Neural cell (in vitro differentiated cells): ENCODE measurements at regions not wholly inside any gene's neighbourhood (a gene's known extent, or its start where the extent isn't known, plus 50 kb on each side); places are given as distances from the start of the nearest gene placed in this dataset.

Source experiments
- H2AFZ ChIP-seq: fragments of 200-600, 300-800 bp; sonication (generic), shearing (Covaris generic); 2 replicates; pipeline ENCODE4 v1.6.0; 2014; ENCODE audit warnings: low read depth, mild to moderate bottlenecking, antibody characterized with exemption, low read length, moderate library complexity
- H3F3A ChIP-seq: fragments of 200-600 bp; shearing (Covaris generic); 2 replicates; pipeline ENCODE4 v1.6.1; 2016; ENCODE audit warnings: mild to moderate bottlenecking, moderate library complexity, mixed read lengths, antibody characterized with exemption, low read length; ENCODE audit not compliant: insufficient read depth, poor library complexity, severe bottlenecking
- H3K27ac ChIP-seq: fragments of 200-600, 300-800 bp; sonication (generic), shearing (Covaris generic); 2 replicates; pipeline ENCODE4 v1.5.1; 2014; ENCODE audit warnings: mild to moderate bottlenecking, low read length, moderate library complexity
- H3K27me3 ChIP-seq: fragments of 300-800, 200-600 bp; sonication (generic), shearing (Covaris generic); 2 replicates; pipeline ENCODE4 v1.6.0; 2014; ENCODE audit warnings: mild to moderate bottlenecking, low read depth, low read length, moderate library complexity; ENCODE audit not compliant: insufficient read depth
- H3K36me3 ChIP-seq: fragments of 300-800, 200-600 bp; sonication (generic), shearing (Covaris generic); 2 replicates; pipeline ENCODE4 v1.5.1; 2014; ENCODE audit warnings: mild to moderate bottlenecking, antibody characterized with exemption, low read length, moderate library complexity; ENCODE audit not compliant: insufficient read depth
- H3K4me2 ChIP-seq: fragments of 300-800, 200-600 bp; sonication (generic), shearing (Covaris generic); 2 replicates; pipeline ENCODE4 v1.6.0; 2014; ENCODE audit warnings: mild to moderate bottlenecking, low read length
- H3K4me3 ChIP-seq: fragments of 300-800, 200-600 bp; sonication (generic), shearing (Covaris generic); 2 replicates; pipeline ENCODE4 v1.5.1; 2014; ENCODE audit warnings: mild to moderate bottlenecking, low read length, moderate library complexity
- H3K79me2 ChIP-seq: fragments of 200-600 bp; shearing (Covaris generic); replicated peaks from 2 replicates; pipeline ENCODE4 v1.6.0; 2014; ENCODE audit warnings: mild to moderate bottlenecking, low read length, moderate library complexity; ENCODE audit not compliant: insufficient read depth
- H3K9ac ChIP-seq: fragments of 300-800, 200-600 bp; sonication (generic), shearing (Covaris generic); 2 replicates; pipeline ENCODE4 v1.6.1; 2016; ENCODE audit warnings: mild to moderate bottlenecking, low read length, mixed read lengths
- H3K9me2 ChIP-seq: fragments of 200-600 bp; shearing (Covaris generic); 2 replicates; pipeline ENCODE4 v1.6.1; 2016; ENCODE audit warnings: mild to moderate bottlenecking, low read length, mixed read lengths; ENCODE audit not compliant: insufficient read depth
- H3K9me3 ChIP-seq: fragments of 200-600, 300-800 bp; sonication (generic), shearing (Covaris generic); 2 replicates; pipeline ENCODE4 v1.6.1; 2016; ENCODE audit warnings: mild to moderate bottlenecking, mixed run types, low read length, moderate library complexity, mixed read lengths
- H4K20me1 ChIP-seq: fragments of 200-600 bp; shearing (Covaris generic); 2 replicates; pipeline ENCODE4 v1.6.1; 2016; ENCODE audit warnings: mild to moderate bottlenecking, mixed run types; ENCODE audit not compliant: insufficient read depth
- CTCF ChIP-seq: fragments of 450-650 bp; IDR thresholded peaks from 2 replicates; pipeline ENCODE4 v1.5.1; 2014; ENCODE audit warnings: antibody characterized with exemption, mild to moderate bottlenecking, moderate library complexity; ENCODE audit not compliant: poor library complexity, severe bottlenecking
- EP300 ChIP-seq: fragments of 450-650 bp; conservative IDR thresholded peaks from 2 replicates; pipeline ENCODE4 v1.6.1; 2014; ENCODE audit warnings: antibody characterized with exemption, mild to moderate bottlenecking, moderate library complexity; ENCODE audit not compliant: poor library complexity, severe bottlenecking
- EZH2 ChIP-seq: fragments of 200-600, 300-800 bp; shearing (Covaris generic), sonication (generic); IDR thresholded peaks from 2 replicates; pipeline ENCODE4 v1.6.1; 2014; ENCODE audit warnings: antibody characterized with exemption, low read length, borderline replicate concordance, mild to moderate bottlenecking; ENCODE audit not compliant: insufficient read depth, poor library complexity, severe bottlenecking
- MXI1 ChIP-seq: fragments of 450-650 bp; conservative IDR thresholded peaks from 2 replicates; pipeline ENCODE4 v1.6.1; 2014; ENCODE audit warnings: antibody characterized with exemption, mild to moderate bottlenecking; ENCODE audit not compliant: poor library complexity, severe bottlenecking
- POLR2AphosphoS5 ChIP-seq: IDR thresholded peaks from 2 replicates; pipeline ENCODE4 v1.6.1; 2012
- RAD21 ChIP-seq: fragments of 450-650 bp; conservative IDR thresholded peaks from 2 replicates; pipeline ENCODE4 v1.6.1; 2014; ENCODE audit warnings: antibody characterized with exemption, mild to moderate bottlenecking, moderate library complexity
- REST ChIP-seq: IDR thresholded peaks from 2 replicates; pipeline ENCODE4 v1.6.1; 2012; ENCODE audit warnings: borderline replicate concordance
- SMC3 ChIP-seq: fragments of 450-650 bp; conservative IDR thresholded peaks from 2 replicates; pipeline ENCODE4 v1.6.1; 2014; ENCODE audit warnings: antibody characterized with exemption, mild to moderate bottlenecking, moderate library complexity; ENCODE audit not compliant: poor library complexity
- TAF1 ChIP-seq: IDR thresholded peaks from 2 replicates; pipeline ENCODE4 v1.6.1; 2012; ENCODE audit warnings: low read depth

- Histone ChIP-seq H3K4me3 (no peak overlapping the region), H3K36me3 (no peaks in the 10 kb centered on the region), H3K9me3 (peaks cover 6% of the 10 kb centered on the region), H3K9ac (no peak overlapping the region), H3K27ac (no peak overlapping the region), H2AFZ (no peak overlapping the region), H3K9me2 (no peaks in the 10 kb centered on the region), H3K79me2 (no peaks in the 10 kb centered on the region), H4K20me1 (no peaks in the 10 kb centered on the region), H3K27me3 (no peaks in the 10 kb centered on the region), H3K4me2 (no peak overlapping the region), H3F3A (no peaks in the 10 kb centered on the region)
- TF ChIP-seq EZH2 = no peak
- TF ChIP-seq SMC3 = no peak
- no peak for TF ChIP-seq MXI1
- TF ChIP-seq REST = no peak
- no peak for TF ChIP-seq TAF1
- TF ChIP-seq POLR2AphosphoS5 = no peak
- no peak for TF ChIP-seq EP300
- TF ChIP-seq CTCF = no peak
- TF ChIP-seq RAD21 = no peak
These were observed 234.2 kb upstream of the ASIC2 start for GRCh38 chr17:33527290-33527689.

GRCh38 chr17:33528846-33529245 is 235.8 kb upstream of the ASIC2 start:
- H3K36me3 ChIP-seq = no peaks in the 10 kb centered on the region
- H3K4me2 ChIP-seq = no peak overlapping the region
- peak overlapping the region; percentile 30 for H3K9ac ChIP-seq
- peaks cover 6% of the 10 kb centered on the region for H3K9me3 ChIP-seq
- H4K20me1 ChIP-seq = no peaks in the 10 kb centered on the region
- TF ChIP-seq POLR2AphosphoS5 (no peak), TAF1 (no peak), MXI1 (no peak), SMC3 (no peak), REST (no peak), CTCF (no peak), EP300 (no peak), RAD21 (no peak), EZH2 (no peak)
- H3K9me2 ChIP-seq = no peaks in the 10 kb centered on the region
- H3F3A ChIP-seq = no peaks in the 10 kb centered on the region
- H3K79me2 ChIP-seq = no peaks in the 10 kb centered on the region
- peak overlapping the region; percentile 76 for H3K27ac ChIP-seq
- no peak overlapping the region for H3K4me3 ChIP-seq
- no peaks in the 10 kb centered on the region for H3K27me3 ChIP-seq
- peak overlapping the region; percentile 19 for H2AFZ ChIP-seq
